ENCODE measurements at regions not wholly inside any gene's neighbourhood (a gene's known extent, or its start where the extent isn't known, plus 50 kb on each side); places are given as distances from the start of the nearest gene placed in this dataset.

GRCh38 chr4:115923152-115923551, 809.7 kb upstream of the NDST4 start:
- Histone ChIP-seq H3K36me3 (no peaks in the 10 kb centered on the region), H3K9me3 (peaks cover 0 to 16% (median 0%) of the 10 kb centered on the region in 4 donors), H3K27me3 (no peaks in the 10 kb centered on the region), H3K4me3 (no peak overlapping the region), H3K4me1 (no peaks in the 10 kb centered on the region), H3K27ac (no peak overlapping the region)
- intact Hi-C loops (cut with DNase I; ENCODE audit: low total_unique reads) = no loop called here
- 46 to 69% (median 63%) methylated on average over 1 of the region's 1 CpG for WGBS, 5 donors
- TF ChIP-seq CTCF (IDR thresholded peaks at IDR 0.05) (no peak), POLR2AphosphoS5 (IDR thresholded peaks at IDR 0.05) (no peak), POLR2A (IDR thresholded peaks at IDR 0.05) (no peak), EP300 (IDR thresholded peaks at IDR 0.05) (no peak)
- DNase-seq = no peak

GRCh38 chr4:115920637-115921036, 807.2 kb upstream of the NDST4 start:
- H3K4me3 ChIP-seq = no peak overlapping the region
- no peak overlapping the region for H3K27ac ChIP-seq
- H3K27me3 ChIP-seq = no peaks in the 10 kb centered on the region
- WGBS, 5 donors = 88 to 95% (median 92%) methylated on average over 17 to 18 of the region's 18 CpGs
- TF ChIP-seq EP300 (IDR thresholded peaks at IDR 0.05) = no peak
- intact Hi-C loops (cut with DNase I; ENCODE audit: low total_unique reads) = no loop called here
- DNase-seq = no peak
- no peaks in the 10 kb centered on the region for H3K4me1 ChIP-seq
- peaks cover 0 to 16% (median 0%) of the 10 kb centered on the region in 4 donors for H3K9me3 ChIP-seq
- H3K36me3 ChIP-seq = no peaks in the 10 kb centered on the region

GRCh38 chr4:115918149-115918548, 804.7 kb upstream of the NDST4 start:
- TF ChIP-seq EP300 (IDR thresholded peaks at IDR 0.05) (no peak), POLR2A (IDR thresholded peaks at IDR 0.05) (no peak), POLR2AphosphoS5 (IDR thresholded peaks at IDR 0.05) (no peak), CTCF (IDR thresholded peaks at IDR 0.05) (no peak)
- Histone ChIP-seq H3K27me3 (no peaks in the 10 kb centered on the region), H3K4me1 (no peaks in the 10 kb centered on the region), H3K9me3 (peaks cover 0 to 16% (median 0%) of the 10 kb centered on the region in 4 donors), H3K4me3 (no peak overlapping the region), H3K36me3 (no peaks in the 10 kb centered on the region), H3K27ac (no peak overlapping the region)
- intact Hi-C loops (cut with DNase I; ENCODE audit: low total_unique reads) = no loop called here
- DNase-seq = no peak

- H3K9me3 ChIP-seq = peaks cover 0 to 9% (median 0%) of the 10 kb centered on the region in 4 donors
- intact Hi-C loops (cut with DNase I; ENCODE audit: low total_unique reads) = no loop called here
- no peaks in the 10 kb centered on the region for H3K4me1 ChIP-seq
- no peak overlapping the region for H3K27ac ChIP-seq
- no peaks in the 10 kb centered on the region for H3K36me3 ChIP-seq
- no peak for TF ChIP-seq POLR2A (IDR thresholded peaks at IDR 0.05)
- TF ChIP-seq POLR2AphosphoS5 (IDR thresholded peaks at IDR 0.05) = no peak
- no peak for TF ChIP-seq EP300 (IDR thresholded peaks at IDR 0.05)
- no peak for TF ChIP-seq CTCF (IDR thresholded peaks at IDR 0.05)
- WGBS, 5 donors = 48 to 61% (median 58%) methylated on average over 2 of the region's 2 CpGs
- no peak for DNase-seq
- H3K4me3 ChIP-seq = no peak overlapping the region
- no peaks in the 10 kb centered on the region for H3K27me3 ChIP-seq
These were observed 793.0 kb upstream of the NDST4 start for GRCh38 chr4:115906428-115906827.

- H3K4me1 ChIP-seq = no peaks in the 10 kb centered on the region
- intact Hi-C loops (cut with DNase I; ENCODE audit: low total_unique reads) = no loop called here
- no peak for DNase-seq
- TF ChIP-seq EP300 (IDR thresholded peaks at IDR 0.05) (no peak), POLR2A (IDR thresholded peaks at IDR 0.05) (no peak), CTCF (IDR thresholded peaks at IDR 0.05) (no peak), POLR2AphosphoS5 (IDR thresholded peaks at IDR 0.05) (no peak)
- no peaks in the 10 kb centered on the region for H3K27me3 ChIP-seq
- no peaks in the 10 kb centered on the region for H3K9me3 ChIP-seq
- no peaks in the 10 kb centered on the region for H3K36me3 ChIP-seq
- H3K4me3 ChIP-seq = no peak overlapping the region
- H3K27ac ChIP-seq = no peak overlapping the region
- 84 to 98% (median 89%) methylated on average over 1 of the region's 1 CpG for WGBS, 5 donors
These were observed 770.4 kb upstream of the NDST4 start for GRCh38 chr4:115883847-115884246.
